H1 (cell line): ENCODE measurements at regions not wholly inside any gene's neighbourhood (a gene's known extent, or its start where the extent isn't known, plus 50 kb on each side); places are given as distances from the start of the nearest gene placed in this dataset.

Experiments
- CTCF ChIA-PET: fragments of 300-600 bp; sonication (Branson Sonifier 250); formaldehyde crosslinking; loops from one replicate; lab custom pipeline; 2021; ENCODE audit not compliant: partially characterized antibody; lab: Charles Lee
- POLR2A ChIA-PET: fragments of 300-600 bp; sonication (Branson Sonifier 250); formaldehyde crosslinking; loops from one replicate; lab custom pipeline; 2021; ENCODE audit warnings: inconsistent platforms; ENCODE audit not compliant: partially characterized antibody; lab: Charles Lee
- DNase-seq, 2 experiments: peaks; one replicate each; pipeline versions ENCODE4 v3.0.0 to v3.0.0-alpha.2; 2010 to 2022; ENCODE audit warnings: low spot score in 2 of 2, low read depth in 1 of 2, mixed read lengths in 1 of 2
- FAIRE-seq: peaks from 2 replicates; lab custom pipeline; 2011; peaks lifted over from hg19 to GRCh38; lab: Jason Lieb, UNC
- H2AFZ ChIP-seq: 2 replicates; pipeline ENCODE4 v1.8.1; 2012; ENCODE audit warnings: low read length, inconsistent platforms
- H2AK5ac ChIP-seq: 2 replicates; pipeline ENCODE4 v1.6.1; 2013; ENCODE audit warnings: low read depth, low read length
- H2BK120ac ChIP-seq: replicated peaks from 2 replicates; pipeline ENCODE3; 2013; ENCODE audit warnings: low read depth, low read length, inconsistent platforms
- H2BK12ac ChIP-seq: 2 replicates; pipeline ENCODE4 v1.6.1; 2013; ENCODE audit warnings: low read depth, low read length
- H2BK15ac ChIP-seq: 2 replicates; pipeline ENCODE4 v1.6.1; 2013; ENCODE audit warnings: low read length
- H2BK20ac ChIP-seq: 2 replicates; pipeline ENCODE4 v1.6.1; 2013; ENCODE audit warnings: low read length
- H2BK5ac ChIP-seq: 2 replicates; pipeline ENCODE4 v1.6.1; 2013; ENCODE audit warnings: low read depth, low read length
- H3K14ac ChIP-seq: 2 replicates; pipeline ENCODE4 v1.6.1; 2013; ENCODE audit warnings: inconsistent platforms; ENCODE audit not compliant: insufficient read length
- H3K18ac ChIP-seq: 2 replicates; pipeline ENCODE4 v1.6.1; 2013; ENCODE audit warnings: low read length; ENCODE audit errors: extremely low read depth
- H3K23ac ChIP-seq: 2 replicates; pipeline ENCODE4 v1.6.1; 2013; ENCODE audit warnings: inconsistent platforms; ENCODE audit not compliant: insufficient read length
- H3K23me2 ChIP-seq: 2 replicates; pipeline ENCODE4 v1.6.1; 2013; ENCODE audit warnings: low read depth, low read length
- H3K27ac ChIP-seq: 2 replicates; pipeline ENCODE4 v1.6.1; 2011; ENCODE audit warnings: low read depth, low read length, inconsistent platforms
- H3K27me3 ChIP-seq, 4 experiments: replicated peaks in 1 of 4; 1 replicate in 1 of 4; 2 replicates in 3 of 4; pipeline versions ENCODE4 v1.6.1 to v1.8.1; 2011 to 2013; ENCODE audit warnings: low read length in 3 of 4, mild to moderate bottlenecking in 3 of 4, inconsistent platforms in 2 of 4, mixed read lengths in 2 of 4, moderate library complexity in 1 of 4; ENCODE audit not compliant: control insufficient read depth in 3 of 4, insufficient read depth in 3 of 4; ENCODE audit errors: extremely low read depth in 1 of 4
- H3K36me3 ChIP-seq, 4 experiments: 2 replicates each; pipeline versions ENCODE4 v1.6.1 to v1.8.1; 2011 to 2013; ENCODE audit warnings: mild to moderate bottlenecking in 4 of 4, low read length in 3 of 4, moderate library complexity in 2 of 4, control low read depth in 1 of 4, inconsistent platforms in 1 of 4; ENCODE audit not compliant: insufficient read depth in 4 of 4, control insufficient read depth in 2 of 4
- H3K4ac ChIP-seq: replicated peaks from 2 replicates; pipeline ENCODE3; 2013; ENCODE audit warnings: low read length, low read depth, mixed read lengths, inconsistent platforms; ENCODE audit not compliant: insufficient read length
- H3K4me1 ChIP-seq, 4 experiments: replicated peaks in 1 of 4; 1 replicate in 1 of 4; 2 replicates in 3 of 4; pipeline versions ENCODE4 v1.6.1 to v1.8.1; 2011 to 2013; ENCODE audit warnings: low read length in 3 of 4, inconsistent platforms in 2 of 4, mixed read lengths in 1 of 4; ENCODE audit not compliant: insufficient read depth in 4 of 4, control insufficient read depth in 3 of 4
- H3K4me2 ChIP-seq, 2 experiments: 2 replicates each; pipeline versions ENCODE4 v1.6.1 to v1.8.1; 2011 to 2013; ENCODE audit warnings: low read depth in 2 of 2, low read length in 2 of 2, control low read depth in 1 of 2, inconsistent platforms in 1 of 2, mild to moderate bottlenecking in 1 of 2; ENCODE audit not compliant: insufficient read depth in 1 of 2
- H3K4me3 ChIP-seq, 4 experiments: fragments of 200-600, 300-600 bp in 1 of 4; sonication (generic), shearing (Covaris generic), sonication (Bioruptor Twin) in 1 of 4; 2 replicates each; pipeline versions ENCODE4 v1.5.1 to v1.8.1; 2011 to 2016; ENCODE audit warnings: low read length in 4 of 4, low read depth in 3 of 4, control low read depth in 2 of 4, inconsistent platforms in 2 of 4, mild to moderate bottlenecking in 2 of 4, mixed read lengths in 1 of 4, moderate library complexity in 1 of 4; ENCODE audit not compliant: insufficient read depth in 2 of 4; ENCODE audit errors: extremely low read depth in 1 of 4
- H3K56ac ChIP-seq: replicated peaks from 2 replicates; pipeline ENCODE3; 2013; ENCODE audit warnings: low read depth, mild to moderate bottlenecking, mixed read lengths, low read length, inconsistent platforms; ENCODE audit not compliant: insufficient read length
- H3K79me1 ChIP-seq: 2 replicates; pipeline ENCODE4 v1.6.1; 2013; ENCODE audit warnings: low read depth, low read length, control low read depth
- H3K79me2 ChIP-seq, 2 experiments: 2 replicates each; pipeline versions ENCODE4 v1.6.1 to v1.8.1; 2012 to 2013; ENCODE audit warnings: low read length in 2 of 2, mild to moderate bottlenecking in 2 of 2, inconsistent platforms in 1 of 2; ENCODE audit not compliant: insufficient read depth in 2 of 2, control insufficient read depth in 1 of 2
- H3K9ac ChIP-seq, 4 experiments: replicated peaks in 1 of 4; 1 replicate in 1 of 4; 2 replicates in 3 of 4; pipeline versions ENCODE4 v1.6.1 to v1.8.1; 2011 to 2013; ENCODE audit warnings: low read depth in 3 of 4, low read length in 3 of 4, control low read depth in 2 of 4, mild to moderate bottlenecking in 2 of 4, moderate library complexity in 2 of 4, inconsistent platforms in 1 of 4; ENCODE audit errors: extremely low read depth in 1 of 4
- H3K9me3 ChIP-seq, 2 experiments: 2 replicates each; pipeline versions ENCODE4 v1.6.1 to v1.8.1; 2012 to 2013; ENCODE audit warnings: mild to moderate bottlenecking in 2 of 2, moderate library complexity in 2 of 2, control low read depth in 1 of 2, inconsistent platforms in 1 of 2, low read depth in 1 of 2, low read length in 1 of 2, mixed read lengths in 1 of 2; ENCODE audit not compliant: insufficient read depth in 2 of 2
- H4K20me1 ChIP-seq, 2 experiments: replicated peaks in 1 of 2; 2 replicates each; pipeline versions ENCODE3 to v1.8.1; 2011 to 2013; ENCODE audit warnings: inconsistent platforms in 2 of 2, low read length in 2 of 2, mild to moderate bottlenecking in 1 of 2; ENCODE audit not compliant: insufficient read depth in 2 of 2, control insufficient read depth in 1 of 2
- H4K5ac ChIP-seq: 2 replicates; pipeline ENCODE4 v1.6.1; 2013; ENCODE audit warnings: low read length, low read depth, mixed read lengths, inconsistent platforms; ENCODE audit not compliant: insufficient read length
- H4K8ac ChIP-seq: 2 replicates; pipeline ENCODE4 v1.8.0; 2013; ENCODE audit warnings: mild to moderate bottlenecking, moderate library complexity, low read length, inconsistent platforms; ENCODE audit not compliant: insufficient read depth; ENCODE audit errors: extremely low read depth
- H4K91ac ChIP-seq: replicated peaks from 2 replicates; pipeline ENCODE3; 2013; ENCODE audit warnings: low read length, mixed read lengths, inconsistent platforms; ENCODE audit not compliant: insufficient read length
- BRCA1 ChIP-seq: IDR thresholded peaks from 2 replicates; pipeline ENCODE4 v1.6.1; 2012; ENCODE audit warnings: low read depth, low read length, improper control_type of control experiment
- EGR1 ChIP-seq: IDR thresholded peaks from 2 replicates; pipeline ENCODE4 v1.6.1; 2011; ENCODE audit warnings: low read depth, low read length, borderline replicate concordance
- NRF1 ChIP-seq: IDR thresholded peaks from 2 replicates; pipeline ENCODE4 v1.6.1; 2011; ENCODE audit warnings: mild to moderate bottlenecking, low read depth, low read length, improper control_type of control experiment
- SIX5 ChIP-seq: IDR thresholded peaks from 2 replicates; pipeline ENCODE4 v1.6.1; 2011; ENCODE audit warnings: mild to moderate bottlenecking, low read depth, low read length
- SUZ12 ChIP-seq: fragments of 200-600 bp; sonication (generic); IDR thresholded peaks from 2 replicates; pipeline ENCODE4 v1.6.1; 2012; ENCODE audit warnings: mild to moderate bottlenecking, inconsistent platforms, low read length, moderate library complexity, mixed read lengths
- TAF7 ChIP-seq: optimal IDR thresholded peaks from 2 replicates; pipeline ENCODE3; 2011; ENCODE audit warnings: low read depth, mild to moderate bottlenecking, inconsistent platforms, low read length, moderate library complexity, borderline replicate concordance
- WGBS, 2 experiments: shearing (Covaris generic) in 1 of 2; methylation state at CpG; one replicate each; pipeline versions ENCODE4 v1.1.6 to v1.1.7; 2013 to 2015; ENCODE audit warnings: low lambda C conversion rate in 2 of 2, mixed read lengths in 2 of 2, inconsistent platforms in 1 of 2, low coverage in 1 of 2, missing lambda C conversion rate in 1 of 2; ENCODE audit not compliant: insufficient replicate concordance in 2 of 2, insufficient coverage in 1 of 2, insufficient read length in 1 of 2; ENCODE audit errors: extremely low coverage in 1 of 2, missing lambda C conversion rate in 1 of 2; 5-methylcytosine and 5-hydroxymethylcytosine counted together

GRCh38 chr14:25136811-25137210, 86.9 kb upstream of the STXBP6 start:
- Histone ChIP-seq H3K4me2 (no peak overlapping the region), H4K20me1 (no peaks in the 10 kb centered on the region), H4K91ac (no peak overlapping the region), H3K27me3 (peaks cover 0 to 8% (median 5%) of the 10 kb centered on the region in 4 experiments; a peak in 3 of 7 replicates), H2BK120ac (no peak overlapping the region), H3K79me2 (no peaks in the 10 kb centered on the region), H4K8ac (no peak overlapping the region), H3K4me3 (no peak overlapping the region), H3K23me2 (no peaks in the 10 kb centered on the region), H2BK5ac (no peak overlapping the region), H3K9ac (no peak overlapping the region), H3K23ac (no peak overlapping the region), H3K27ac (no peak overlapping the region), H2AK5ac (no peak overlapping the region), H3K14ac (no peak overlapping the region), H2BK20ac (no peak overlapping the region), H2BK12ac (no peak overlapping the region), H3K4me1 (no peaks in the 10 kb centered on the region), H3K9me3 (no peaks in the 10 kb centered on the region), H4K5ac (no peak overlapping the region), H3K36me3 (no peaks in the 10 kb centered on the region), H2AFZ (peak overlapping the region; percentile 85; the same call in 1 of the 2 replicates), H3K56ac (no peak overlapping the region), H3K79me1 (no peaks in the 10 kb centered on the region), H3K4ac (no peak overlapping the region), H2BK15ac (no peak overlapping the region), H3K18ac (no peak overlapping the region)
- ChIA-PET POLR2A (no interaction called here), CTCF (interaction anchor here (1.0 to 1.3 kb wide), 4 partner anchors 10 to 427 kb away, joined by 3 to 4 read pairs (median 3); no protein-coding TSS in a partner anchor)
- WGBS, 2 experiments: 84% methylated on average over 5 of the region's 5 CpGs; no CpG with 5 or more reads in 1 of the 2 experiments
- DNase-seq: no peak
- FAIRE-seq: no peak
- TF ChIP-seq NRF1 (no peak), TAF7 (no peak), BRCA1 (no peak), EGR1 (no peak), SIX5 (no peak), SUZ12 (no peak)
